GM21423 (cell line): ENCODE measurements at regions not wholly inside any gene's neighbourhood (a gene's known extent, or its start where the extent isn't known, plus 50 kb on each side); places are given as distances from the start of the nearest gene placed in this dataset.

Experiments
- ATAC-seq: cut with Tn5 transposase; IDR thresholded peaks from one replicate; pipeline ENCODE4 v1.9.1; 2021; ENCODE audit warnings: mild to moderate bottlenecking, moderate library complexity; ENCODE audit not compliant: unreplicated experiment

GRCh38 chr13:64428196-64428595 is 2801.9 kb downstream of the PCDH9 start:
- ATAC-seq: no peak

- no peak for ATAC-seq
These were observed 2806.7 kb downstream of the PCDH9 start for GRCh38 chr13:64423467-64423866.

GRCh38 chr13:64420181-64420580 is 2810.0 kb downstream of the PCDH9 start:
- no peak for ATAC-seq

- no peak for ATAC-seq
These were observed 2812.6 kb downstream of the PCDH9 start for GRCh38 chr13:64417581-64417980.

GRCh38 chr13:64414381-64414780 is 2815.8 kb downstream of the PCDH9 start:
- ATAC-seq: no peak

GRCh38 chr13:64413529-64413928 is 2816.6 kb downstream of the PCDH9 start:
- ATAC-seq: no peak

GRCh38 chr13:64410276-64411053 is 2819.7 kb downstream of the PCDH9 start:
- ATAC-seq: no peak

GRCh38 chr13:64397701-64398100 is 2832.4 kb downstream of the PCDH9 start:
- no peak for ATAC-seq

- no peak for ATAC-seq
These were observed 2852.5 kb downstream of the PCDH9 start for GRCh38 chr13:64377606-64378005.

- no peak for ATAC-seq
These were observed 2858.7 kb downstream of the PCDH9 start for GRCh38 chr13:64371461-64371860.

GRCh38 chr13:64371045-64371444 is 2859.1 kb downstream of the PCDH9 start:
- no peak for ATAC-seq

GRCh38 chr13:64369121-64369520 is 2861.0 kb downstream of the PCDH9 start:
- ATAC-seq: no peak

- no peak for ATAC-seq
These were observed 2867.6 kb downstream of the PCDH9 start for GRCh38 chr13:64362564-64362963.

- ATAC-seq: no peak
These were observed 2882.5 kb downstream of the PCDH9 start for GRCh38 chr13:64347664-64348063.

- ATAC-seq: no peak
These were observed 2890.6 kb downstream of the PCDH9 start for GRCh38 chr13:64339373-64340063.

- ATAC-seq: no peak
These were observed 2891.5 kb downstream of the PCDH9 start for GRCh38 chr13:64338671-64339070.

GRCh38 chr13:64333888-64334287 is 2896.2 kb downstream of the PCDH9 start:
- no peak for ATAC-seq

GRCh38 chr13:64332048-64332447 is 2898.1 kb downstream of the PCDH9 start:
- ATAC-seq: no peak

- no peak for ATAC-seq
These were observed 2902.5 kb downstream of the PCDH9 start for GRCh38 chr13:64327505-64328194.

GRCh38 chr13:64314331-64314730 is 2898.7 kb upstream of the PCDH20 start:
- no peak for ATAC-seq

GRCh38 chr13:64311948-64312347 is 2896.3 kb upstream of the PCDH20 start:
- ATAC-seq: no peak

- no peak for ATAC-seq
These were observed 2895.5 kb upstream of the PCDH20 start for GRCh38 chr13:64311112-64311511.
